Stimulated activated CD8-positive, alpha-beta memory T cell treated with anti-CD3 and anti-CD28 coated beads, Interleukin-12 subunit alpha, Interleukin-12 subunit beta, amount 100 ng/mL, for 1 hour (primary cell): ENCODE measurements at regions not wholly inside any gene's neighbourhood (a gene's known extent, or its start where the extent isn't known, plus 50 kb on each side); places are given as distances from the start of the nearest gene placed in this dataset.

Experiments used
- DNase-seq: peaks from one replicate; pipeline ENCODE4 v3.0.0-alpha.2; 2020; ENCODE audit warnings: low read depth

- no peak for DNase-seq
Observed at GRCh38 chr7:136067277-136067676, 90.1 kb upstream of the MTPN start.

- no peak for DNase-seq
Observed at GRCh38 chr7:136066304-136067143, 89.4 kb upstream of the MTPN start.

- DNase-seq = no peak
Observed at GRCh38 chr7:136064627-136065237, 87.6 kb upstream of the MTPN start.

GRCh38 chr7:136064081-136064480 is 86.9 kb upstream of the MTPN start:
- no peak for DNase-seq

- no peak for DNase-seq
Observed at GRCh38 chr7:136063326-136063666, 86.1 kb upstream of the MTPN start.

GRCh38 chr7:136062625-136063325 is 85.6 kb upstream of the MTPN start:
- no peak for DNase-seq

- no peak for DNase-seq
Observed at GRCh38 chr7:136061433-136061832, 84.3 kb upstream of the MTPN start.

GRCh38 chr7:136058546-136058945 is 81.4 kb upstream of the MTPN start:
- no peak for DNase-seq

- no peak for DNase-seq
Observed at GRCh38 chr7:136057509-136057908, 80.3 kb upstream of the MTPN start.

GRCh38 chr7:136056651-136057231 is 79.6 kb upstream of the MTPN start:
- no peak for DNase-seq

- no peak for DNase-seq
Observed at GRCh38 chr7:136055266-136055665, 78.1 kb upstream of the MTPN start.

GRCh38 chr7:136053689-136054485 is 76.7 kb upstream of the MTPN start:
- no peak for DNase-seq

- DNase-seq = no peak
Observed at GRCh38 chr7:136051203-136051928, 74.2 kb upstream of the MTPN start.

- no peak for DNase-seq
Observed at GRCh38 chr7:136050462-136050847, 73.3 kb upstream of the MTPN start.

GRCh38 chr7:136049818-136050461 is 72.8 kb upstream of the MTPN start:
- no peak for DNase-seq

GRCh38 chr7:136049117-136049516 is 72.0 kb upstream of the MTPN start:
- no peak for DNase-seq

GRCh38 chr7:136046548-136046947 is 69.4 kb upstream of the MTPN start:
- no peak for DNase-seq

- no peak for DNase-seq
Observed at GRCh38 chr7:136045992-136046391, 68.8 kb upstream of the MTPN start.

- no peak for DNase-seq
Observed at GRCh38 chr7:136045181-136045580, 68.0 kb upstream of the MTPN start.

- no peak for DNase-seq
Observed at GRCh38 chr7:136039577-136040345, 62.6 kb upstream of the MTPN start.
